K562 (cell line): ENCODE measurements at regions not wholly inside any gene's neighbourhood (a gene's known extent, or its start where the extent isn't known, plus 50 kb on each side); places are given as distances from the start of the nearest gene placed in this dataset.

Experiments used
- ATAC-seq: fragments of 200-7000 bp; cut with Tn5 transposase; 3 replicates; pipeline ENCODE4 v1.9.1; 2020; ENCODE audit warnings: moderate library complexity
- BruUV-seq: library from RNA; stranded (reverse); fragments of 400-500 nt; replicated peaks from 2 replicates; lab custom pipeline; 2021; lab: Mats Ljungman, UMichigan
- CTCF ChIA-PET: fragments of 300-600 bp; formaldehyde crosslinking; extraction: SDS; loops from one replicate; lab custom pipeline; 2021; ENCODE audit warnings: low intra/inter-chr PET ratio; lab: Yijun Ruan, JAX
- POLR2A ChIA-PET: fragments of 300-600, 350-650 bp; sonication (Branson Sonifier 250); formaldehyde crosslinking; extraction: SDS; loops from one replicate; lab custom pipeline; 2021; ENCODE audit warnings: antibody characterized with exemption, inconsistent platforms; lab: Yijun Ruan, JAX
- DNase-seq, 4 experiments: peaks; one replicate each; pipeline versions ENCODE4 v3.0.0 to v3.0.0-alpha.2; 2011 to 2018; ENCODE audit warnings: low spot score in 3 of 4, mixed read lengths in 3 of 4; ENCODE audit errors: extremely low read depth in 1 of 4
- FAIRE-seq: peaks from 2 replicates; lab custom pipeline; 2011; peaks lifted over from hg19 to GRCh38; lab: Jason Lieb, UNC
- H2AFZ ChIP-seq: 2 replicates; pipeline ENCODE4 v1.6.0; 2011; ENCODE audit warnings: low read depth, low read length, control low read depth, inconsistent platforms
- H3K27ac ChIP-seq: fragments of 200-600 bp; 3 replicates; pipeline ENCODE4 v1.8.0; 2011; ENCODE audit warnings: low read depth, mild to moderate bottlenecking, control low read depth, inconsistent platforms, low read length, moderate library complexity, mixed read lengths; ENCODE audit errors: extremely low read depth
- H3K27me3 ChIP-seq, 2 experiments: fragments of 300-600 bp in 1 of 2; 2 replicates in 1 of 2; 3 replicates in 1 of 2; pipeline versions ENCODE4 v1.6.0 to v1.8.0; 2011; ENCODE audit warnings: inconsistent platforms in 2 of 2, low read length in 2 of 2, mild to moderate bottlenecking in 1 of 2, mixed read lengths in 1 of 2, moderate library complexity in 1 of 2; ENCODE audit not compliant: control insufficient read depth in 2 of 2, insufficient read depth in 2 of 2
- H3K36me3 ChIP-seq: fragments of 300-600 bp; 3 replicates; pipeline ENCODE4 v1.8.0; 2011; ENCODE audit warnings: mild to moderate bottlenecking, low read length, inconsistent platforms; ENCODE audit not compliant: control insufficient read depth, insufficient read depth
- H3K4me1 ChIP-seq, 2 experiments: fragments of 200-600 bp in 1 of 2; replicated peaks in 1 of 2; 2 replicates in 1 of 2; 3 replicates in 1 of 2; pipeline versions ENCODE4 v1.5.1 to v1.8.0; 2011; ENCODE audit warnings: inconsistent platforms in 2 of 2, low read length in 2 of 2, mild to moderate bottlenecking in 1 of 2, mixed read lengths in 1 of 2, moderate library complexity in 1 of 2; ENCODE audit not compliant: control insufficient read depth in 2 of 2, insufficient read depth in 2 of 2
- H3K4me2 ChIP-seq: 2 replicates; pipeline ENCODE4 v1.6.1; 2011; ENCODE audit warnings: low read length, control low read depth, inconsistent platforms, mixed read lengths; ENCODE audit not compliant: insufficient read depth
- H3K4me3 ChIP-seq: fragments of 200-600 bp; sonication (generic), shearing (Covaris generic); 2 replicates; pipeline ENCODE4 v1.5.1; 2016; ENCODE audit warnings: control low read depth, inconsistent platforms
- H3K79me2 ChIP-seq: fragments of 200-600 bp; 3 replicates; pipeline ENCODE4 v1.8.0; 2011; ENCODE audit warnings: low read length, inconsistent platforms; ENCODE audit not compliant: control insufficient read depth, insufficient read depth
- H3K9ac ChIP-seq, 2 experiments: 2 replicates each; pipeline versions ENCODE4 v1.6.0 to v1.6.1; 2011; ENCODE audit warnings: low read depth in 2 of 2, low read length in 2 of 2, control low read depth in 1 of 2, inconsistent platforms in 1 of 2, mild to moderate bottlenecking in 1 of 2, mixed read lengths in 1 of 2; ENCODE audit not compliant: insufficient read depth in 1 of 2
- H3K9me1 ChIP-seq: one replicate; pipeline ENCODE4 v1.6.0; 2011; ENCODE audit warnings: inconsistent platforms, mild to moderate bottlenecking, low read length, moderate library complexity; ENCODE audit not compliant: control insufficient read depth, insufficient read depth
- H3K9me3 ChIP-seq: replicated peaks from 2 replicates; pipeline ENCODE4 v1.5.1; 2011; ENCODE audit warnings: low read depth, low read length, inconsistent platforms; ENCODE audit not compliant: control insufficient read depth, insufficient read depth
- H4K20me1 ChIP-seq: replicated peaks from 2 replicates; pipeline ENCODE4 v1.6.1; 2011; ENCODE audit warnings: low read length, inconsistent platforms, mixed read lengths; ENCODE audit not compliant: control insufficient read depth, insufficient read depth
- BCL6 ChIP-seq: fragments of 250-450 bp; sonication (Bioruptor Pico); IDR thresholded peaks from 2 replicates; pipeline ENCODE4 v1.4.0; 2020
- BRF1 ChIP-seq: IDR thresholded peaks from 3 replicates; pipeline ENCODE4 v1.6.1; 2011; ENCODE audit warnings: borderline replicate concordance, mild to moderate bottlenecking; ENCODE audit not compliant: insufficient read length; ENCODE audit errors: extremely low read depth
- CBX5 ChIP-seq: IDR thresholded peaks from 2 replicates; pipeline ENCODE4 v1.6.1; 2014; ENCODE audit warnings: low read depth, borderline replicate concordance
- CHD4 ChIP-seq: fragments of 200-600 bp; sonication (generic); IDR thresholded peaks from 3 replicates; pipeline ENCODE4 v1.6.1; 2012; ENCODE audit warnings: low read depth, mild to moderate bottlenecking, mixed read lengths, low read length, inconsistent platforms; ENCODE audit not compliant: insufficient read depth, insufficient replicate concordance, poor library complexity, severe bottlenecking
- CTBP1 ChIP-seq: fragments of 450-650 bp; IDR thresholded peaks from 2 replicates; pipeline ENCODE4 v1.6.1; 2016; ENCODE audit warnings: borderline replicate concordance
- HDAC2 ChIP-seq: fragments of 450-650 bp; IDR thresholded peaks from 2 replicates; pipeline ENCODE4 v1.6.1; 2016; ENCODE audit warnings: mild to moderate bottlenecking
- MEIS2 ChIP-seq: fragments of 450-650 bp; IDR thresholded peaks from 2 replicates; pipeline ENCODE4 v1.6.1; 2014; ENCODE audit warnings: mild to moderate bottlenecking; ENCODE audit not compliant: partially characterized antibody
- MTA3 ChIP-seq: fragments of 450-650 bp; formaldehyde crosslinking; IDR thresholded peaks from 2 replicates; pipeline ENCODE4 v1.6.1; 2017; ENCODE audit warnings: mild to moderate bottlenecking, borderline replicate concordance
- NFXL1 ChIP-seq: fragments of 450-650 bp; formaldehyde crosslinking; IDR thresholded peaks from 2 replicates; pipeline ENCODE4 v1.4.0; 2021; ENCODE audit warnings: mild to moderate bottlenecking
- ZNF274 ChIP-seq: IDR thresholded peaks from 2 replicates; pipeline ENCODE4 v1.6.1; 2011; ENCODE audit warnings: low read depth, mild to moderate bottlenecking, low read length, moderate library complexity, borderline replicate concordance
- ZNF282 ChIP-seq: sonication (generic); formaldehyde crosslinking; IDR thresholded peaks from 2 replicates; pipeline ENCODE4 v1.8.1; 2023; ENCODE audit warnings: missing genetic modification reagents
- WGBS: fragments of 100-300 bp; shearing (Covaris generic); methylation state at CpG from one replicate; pipeline ENCODE4 v1.1.6; 2016; ENCODE audit warnings: low coverage, mixed read lengths; ENCODE audit not compliant: insufficient coverage; ENCODE audit errors: missing lambda C conversion rate; 5-methylcytosine and 5-hydroxymethylcytosine counted together
- in situ Hi-C: fragments of 300-500 bp; cut with MboI; formaldehyde crosslinking; loops from 4 replicates; pipeline ENCODE4 v1.15.0; 2018; ENCODE audit warnings: inconsistent platforms, mixed read lengths
- intact Hi-C: fragments of 100-400 bp; cut with micrococcal nuclease; formaldehyde crosslinking; loops from 2 replicates; pipeline ENCODE4 v1.14.2; 2022

- H3K4me1 ChIP-seq, result no peaks in the 10 kb centered on the region
- H3K4me2 ChIP-seq, result no peak overlapping the region
- FAIRE-seq (no peak), DNase-seq (no peak), ATAC-seq (no peak)
- BruUV-seq, result no TSS peak
- ChIA-PET POLR2A (no interaction called here), CTCF (no interaction called here)
- WGBS, result 0% methylated on average over 1 of the region's 1 CpG
- H3K27me3 ChIP-seq, result no peaks in the 10 kb centered on the region
- no peaks in the 10 kb centered on the region for H3K36me3 ChIP-seq
- H3K9ac ChIP-seq, result no peak overlapping the region
- no peak overlapping the region for H2AFZ ChIP-seq
- H3K79me2 ChIP-seq, result no peaks in the 10 kb centered on the region
- in situ Hi-C loops, result no loop called here
- TF ChIP-seq ZNF282 (CRISPR knock-in tag) (no peak), BCL6 (CRISPR knock-in tag) (no peak), CBX5 (no peak), CHD4 (no peak), ZNF274 (no peak), NFXL1 (CRISPR knock-in tag) (no peak), CTBP1 (no peak), BRF1 (no peak), MTA3 (no peak), MEIS2 (no peak), HDAC2 (no peak)
- no peaks in the 10 kb centered on the region for H3K9me1 ChIP-seq
- intact Hi-C loops, result no loop called here
- no peaks in the 10 kb centered on the region for H4K20me1 ChIP-seq
- no peaks in the 10 kb centered on the region for H3K9me3 ChIP-seq
- no peak overlapping the region for H3K27ac ChIP-seq
- H3K4me3 ChIP-seq, result no peak overlapping the region
Measured at GRCh38 chr5:161763571-161763970, 78.0 kb downstream of the GABRA6 start.
